ENCODE measurements at regions not wholly inside any gene's neighbourhood (a gene's known extent, or its start where the extent isn't known, plus 50 kb on each side); places are given as distances from the start of the nearest gene placed in this dataset.
"Not testable (repeated sequence)": the region's sequence is repeated elsewhere in the genome, so short reads cannot be mapped to it uniquely, and the experiment has no call there.

DNA sequence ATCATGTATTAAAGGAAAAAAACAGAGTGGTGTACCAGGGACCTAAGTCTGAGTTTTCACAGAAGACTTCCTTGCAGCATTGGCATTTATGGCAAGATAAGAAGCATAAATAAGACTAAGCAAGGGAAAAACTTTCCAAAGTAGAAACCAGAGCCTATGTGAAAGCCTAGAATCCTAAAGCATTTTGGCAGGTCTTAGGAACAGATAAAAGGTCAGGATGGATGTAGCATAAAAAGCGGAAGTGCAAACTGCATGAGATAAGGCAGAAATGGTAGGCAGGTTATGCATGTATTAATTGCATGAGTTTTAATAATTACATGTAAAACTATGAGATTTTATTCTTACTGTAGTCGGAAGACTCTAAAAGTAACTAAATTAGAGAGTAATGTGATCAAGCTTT, 596.5 kb downstream of the SUCLG1 start:
- DNase-seq = no peak

DNA sequence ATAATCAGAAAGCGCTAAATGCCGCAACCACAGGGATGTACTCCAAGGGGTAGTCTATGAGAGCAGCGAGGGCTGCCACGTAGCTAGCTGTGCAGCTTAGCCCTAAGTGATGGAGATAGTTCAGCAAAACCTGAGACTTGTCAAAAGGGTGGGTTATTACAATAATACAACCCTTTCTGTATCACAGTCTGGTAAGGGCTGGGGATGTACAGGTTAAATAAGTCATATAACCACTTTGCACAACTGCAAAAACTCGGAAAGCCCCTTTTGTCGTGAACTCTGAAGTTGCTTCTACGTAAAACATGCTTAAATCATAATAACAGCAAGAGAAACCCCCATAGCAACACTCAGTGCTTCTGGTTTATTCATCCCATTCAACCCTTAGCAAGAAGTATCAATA, 598.8 kb downstream of the SUCLG1 start:
- DNase-seq = no peak

DNA sequence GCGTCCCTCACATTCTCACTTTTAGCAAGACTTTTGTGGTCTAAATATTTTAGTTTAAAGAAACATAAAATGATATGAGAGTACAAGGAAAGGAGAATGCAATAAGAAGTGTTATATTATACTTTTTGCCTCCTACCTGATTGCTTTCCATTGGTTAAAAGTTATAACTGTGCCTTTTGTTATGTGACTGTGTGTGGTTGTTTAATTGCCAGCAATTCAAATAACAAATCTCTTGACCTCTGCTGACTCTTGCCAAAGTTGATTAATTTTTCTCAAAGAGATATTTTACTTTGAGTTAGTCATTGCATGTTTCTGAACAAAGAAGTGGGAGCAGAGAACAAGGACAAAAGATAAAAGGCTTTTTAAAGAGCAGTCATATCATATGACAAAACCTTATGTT, 599.5 kb downstream of the SUCLG1 start:
- no peak for DNase-seq

DNA sequence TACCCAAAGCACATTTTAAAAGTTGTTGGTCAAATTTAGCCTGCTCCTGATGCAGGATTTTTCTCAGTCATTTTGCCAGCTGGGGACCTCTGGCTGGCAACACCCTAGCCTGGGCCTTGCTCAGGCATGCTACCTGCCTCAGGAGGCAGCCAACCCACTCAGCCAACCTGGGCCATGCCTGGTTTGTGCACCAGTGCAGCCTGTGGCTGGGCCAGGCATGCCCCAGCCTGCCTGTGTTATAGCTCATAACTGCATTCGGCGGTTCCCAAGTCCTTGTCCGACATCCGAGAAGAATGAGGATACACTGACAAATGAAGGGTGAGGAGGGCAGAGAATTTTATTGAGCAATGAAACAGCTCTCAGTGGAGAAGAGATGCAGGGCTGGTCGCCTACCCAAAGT, 608.0 kb downstream of the SUCLG1 start:
- DNase-seq = no peak

DNA sequence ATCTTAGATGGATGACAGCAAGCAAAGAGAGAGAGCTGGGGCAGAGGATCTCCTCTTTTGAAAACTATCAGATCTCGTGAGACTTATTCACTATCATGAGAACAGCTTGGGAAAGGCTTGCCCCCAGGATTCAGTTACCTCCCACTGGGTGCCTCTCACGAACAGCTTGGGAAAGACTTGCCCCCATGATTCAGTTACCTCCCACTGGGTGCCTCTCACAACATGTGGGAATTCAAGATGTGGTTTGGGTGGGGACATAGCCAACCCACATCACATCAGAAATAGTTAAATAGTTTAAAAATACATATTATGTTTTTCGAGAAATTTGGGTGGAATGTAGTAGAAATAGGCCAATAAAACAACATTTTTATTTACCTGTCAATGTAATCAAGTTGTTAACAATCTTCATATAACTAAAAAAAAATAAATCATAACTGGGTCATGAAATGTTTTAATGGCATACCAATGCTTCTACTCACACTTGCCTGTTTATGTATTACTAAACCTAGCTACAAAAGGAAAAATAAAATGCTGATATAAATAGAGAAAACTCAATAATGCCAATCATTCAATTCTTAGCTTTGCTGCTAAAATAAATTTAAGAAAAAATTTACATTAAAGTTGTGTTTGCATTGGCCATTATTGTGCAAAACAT, 608.9 kb downstream of the SUCLG1 start:
- no peak for DNase-seq

DNA sequence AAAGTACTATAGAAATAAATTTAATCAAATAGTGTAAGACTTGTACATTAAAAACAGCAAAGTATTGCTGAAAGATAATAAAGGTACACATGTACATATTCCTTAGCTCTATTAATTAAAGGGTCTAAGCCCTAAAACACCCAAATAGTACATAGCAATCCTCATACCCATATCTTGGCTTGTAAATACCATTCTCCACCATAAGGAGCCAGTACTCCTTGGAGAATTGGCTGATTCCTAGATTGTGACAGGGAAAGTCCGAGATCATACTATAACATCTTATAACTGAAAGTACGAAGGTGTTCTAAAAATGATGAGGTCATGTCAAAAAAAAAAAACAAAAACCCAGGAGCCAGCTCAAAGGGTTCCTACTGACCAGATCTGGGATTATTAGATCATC, 614.6 kb downstream of the SUCLG1 start:
- no peak for DNase-seq

DNA sequence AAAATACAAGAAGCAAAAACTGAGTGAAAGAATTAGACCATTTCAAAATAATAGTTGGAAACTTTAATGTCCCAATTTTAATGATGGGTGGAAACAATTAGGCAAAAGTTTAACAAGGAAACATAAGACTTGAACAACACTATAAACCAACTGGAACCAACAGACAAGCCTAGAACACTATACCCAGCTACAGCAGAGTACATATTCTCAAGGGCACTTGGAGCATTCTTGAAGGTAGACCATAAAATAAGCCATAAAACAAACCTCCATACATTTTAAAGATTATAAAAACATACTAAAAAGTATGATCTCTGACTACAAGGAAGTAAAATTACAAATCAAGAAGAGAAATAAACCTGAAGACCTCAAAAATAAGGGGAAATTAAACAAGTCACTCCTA, 616.7 kb downstream of the SUCLG1 start:
- no peak for DNase-seq

DNA sequence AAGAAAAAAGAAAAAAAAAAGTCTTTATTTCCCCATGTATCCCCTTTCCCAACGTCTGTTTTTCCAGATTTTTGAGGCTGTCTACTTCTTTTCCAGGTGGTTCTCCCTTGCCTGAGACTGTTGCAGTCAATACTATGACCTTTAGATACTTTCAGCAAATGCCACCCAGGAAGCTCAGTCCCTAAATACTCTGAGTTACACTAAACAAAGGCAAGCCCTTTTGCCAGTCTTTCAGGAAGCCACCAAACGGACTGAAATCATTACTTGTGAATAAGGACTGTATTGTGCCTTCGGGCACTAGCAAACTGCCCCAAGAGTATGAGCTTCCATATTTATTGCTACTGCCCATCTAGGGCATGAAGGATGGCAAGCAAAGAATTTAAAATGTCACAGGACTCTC, 621.3 kb downstream of the SUCLG1 start:
- no peak for DNase-seq

DNA sequence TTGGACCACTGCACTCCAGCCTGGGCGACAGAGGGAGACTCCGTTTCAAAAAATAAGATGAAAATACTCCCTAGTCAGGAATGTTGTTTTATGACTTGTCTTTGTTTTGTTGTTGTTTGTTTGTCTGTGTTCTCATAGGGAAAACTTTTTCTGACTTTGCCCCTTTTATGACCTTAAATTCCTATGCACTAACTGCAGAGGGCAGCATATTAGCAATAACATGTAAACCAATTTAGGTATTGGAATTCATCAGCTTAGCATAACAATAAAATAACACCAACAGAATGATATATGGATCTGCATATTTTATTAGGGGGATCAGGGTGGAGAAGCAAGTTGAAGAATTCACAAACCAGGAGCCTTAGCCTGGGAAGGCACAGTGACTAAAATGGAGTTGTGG, 631.5 kb downstream of the SUCLG1 start:
- DNase-seq = no peak

DNA sequence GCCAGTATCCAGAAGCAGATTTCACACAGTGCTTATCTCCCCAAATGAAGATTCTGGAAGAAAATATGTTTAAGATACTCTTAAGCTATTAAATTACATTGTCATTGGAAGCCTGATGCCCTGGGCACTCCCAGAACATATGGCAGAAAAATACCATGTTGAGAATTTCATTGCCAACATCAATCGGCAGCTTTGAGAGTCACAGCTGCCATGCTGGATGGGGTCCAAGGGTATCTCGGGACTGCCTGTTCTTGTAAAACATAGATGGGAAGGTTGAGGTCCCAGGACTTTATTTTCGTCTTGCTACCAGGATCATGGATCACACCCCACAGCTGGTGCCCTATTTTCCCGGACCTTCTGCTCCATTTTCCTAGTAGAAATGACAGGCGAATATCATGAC, 632.5 kb downstream of the SUCLG1 start:
- no peak for DNase-seq

DNA sequence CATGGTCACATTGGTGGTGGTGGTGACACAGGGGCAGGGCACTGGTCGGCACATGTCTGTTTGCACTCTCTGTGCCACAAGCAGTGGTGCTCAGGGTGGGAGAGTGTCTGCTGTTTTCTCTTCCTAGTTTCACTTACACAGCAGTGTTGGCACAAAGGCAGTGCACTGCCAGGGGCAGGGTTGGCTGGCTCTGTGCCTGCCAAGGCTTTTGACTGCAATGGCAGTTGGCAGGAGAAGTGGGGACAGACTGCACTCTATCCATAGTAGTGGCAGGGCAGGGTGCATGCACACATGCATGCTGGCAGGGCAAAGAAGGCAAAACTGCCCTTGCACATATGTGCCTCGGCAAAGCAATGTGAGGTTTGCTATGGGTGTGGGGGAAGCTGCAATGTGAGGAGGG, 635.9 kb downstream of the SUCLG1 start:
- DNase-seq = no peak

DNA sequence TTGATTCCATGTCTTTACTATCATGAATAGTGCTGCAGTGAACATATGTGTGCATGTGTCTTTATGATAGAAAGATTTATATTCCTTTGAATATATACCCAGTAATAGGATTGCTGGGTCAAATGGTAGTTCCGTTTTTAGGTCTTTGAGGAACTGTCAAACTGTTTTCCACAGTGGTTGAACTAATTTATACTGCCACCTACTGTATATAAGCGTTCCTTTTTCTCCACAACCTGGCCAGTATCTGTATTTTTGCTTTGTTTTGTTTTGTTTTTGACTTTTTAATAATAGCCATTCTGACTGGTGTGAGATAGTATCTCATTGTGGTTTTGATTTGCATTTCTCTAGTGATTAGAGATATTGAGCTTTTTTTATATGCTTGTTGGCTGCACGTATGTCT, 641.6 kb downstream of the SUCLG1 start:
- no peak for DNase-seq

DNA sequence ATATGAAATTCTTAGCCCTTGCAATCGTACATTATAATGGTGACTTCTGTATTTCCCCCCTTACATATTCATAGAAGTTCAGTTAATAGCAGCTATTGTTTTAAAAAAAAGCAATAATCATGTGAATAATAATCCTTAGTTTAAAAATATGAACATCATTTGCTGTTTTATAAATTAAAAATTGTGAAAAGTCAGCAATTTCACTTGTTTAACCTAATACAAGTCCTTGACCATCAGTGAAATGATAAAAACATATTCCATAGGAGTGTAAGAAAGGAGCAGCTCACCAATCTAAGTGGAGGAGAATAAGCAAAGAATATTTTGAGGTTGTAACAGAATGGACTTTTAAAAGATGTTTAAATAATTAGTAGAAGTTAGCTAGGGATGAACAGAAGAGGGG, 650.2 kb downstream of the SUCLG1 start:
- DNase-seq = no peak

DNA sequence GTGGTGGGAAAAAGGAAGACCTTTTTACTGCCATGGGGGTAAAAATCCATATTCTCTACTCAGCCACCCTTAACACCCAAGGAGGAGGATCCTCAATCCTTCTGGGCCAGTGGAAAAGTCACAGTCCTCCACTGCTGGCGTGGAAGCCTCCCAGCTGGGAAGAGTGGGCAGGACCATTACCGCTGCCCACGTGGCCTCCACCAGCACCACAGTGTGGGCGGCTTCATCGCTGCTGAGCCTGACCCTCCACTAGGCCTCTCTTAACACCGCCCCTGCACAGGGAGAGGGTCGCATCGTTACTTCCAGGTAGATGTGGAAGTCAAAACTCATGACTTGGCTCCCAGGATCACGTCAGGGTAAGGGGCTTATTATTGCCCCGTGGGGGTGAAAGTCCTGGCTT, 656.5 kb downstream of the SUCLG1 start:
- DNase-seq = no peak

DNA sequence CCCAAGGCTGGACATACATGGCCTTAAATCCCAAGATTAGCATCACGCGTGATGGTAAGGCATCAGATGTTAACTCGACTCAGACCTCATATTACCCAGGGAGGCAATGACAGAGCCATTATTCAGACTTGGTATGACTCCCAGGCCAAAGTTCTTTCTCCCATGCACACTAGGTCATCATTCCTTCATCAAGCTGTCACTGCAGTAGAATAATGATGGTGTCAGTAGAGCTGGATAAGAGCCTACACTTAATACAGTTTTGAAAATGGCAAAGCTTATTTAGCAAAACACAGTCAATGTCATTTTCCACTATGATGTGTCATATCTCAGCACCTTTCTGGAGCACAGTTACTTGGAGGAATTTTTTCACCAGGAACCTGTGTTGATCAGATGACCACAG, 663.3 kb downstream of the SUCLG1 start:
- no peak for DNase-seq

DNA sequence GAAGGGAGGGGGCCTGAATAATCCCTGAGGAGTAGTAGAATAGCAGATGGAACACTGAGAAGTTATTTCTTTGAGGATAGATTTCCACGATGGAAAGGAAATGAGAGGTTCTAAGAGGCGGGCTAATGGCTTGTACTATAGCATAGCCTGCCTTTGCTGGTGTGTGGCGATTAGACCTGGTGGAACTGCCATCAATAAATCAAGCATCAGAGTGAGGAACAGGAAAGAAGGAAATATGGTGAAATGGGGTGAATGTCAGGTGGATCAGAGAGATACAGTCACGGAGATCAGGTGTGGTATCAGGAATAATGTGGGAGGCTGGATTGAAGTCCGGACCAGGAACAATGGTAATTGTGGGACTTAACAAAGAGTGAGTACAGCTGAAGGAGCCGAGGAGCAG, 668.6 kb downstream of the SUCLG1 start:
- DNase-seq = not testable (repeated sequence)

DNA sequence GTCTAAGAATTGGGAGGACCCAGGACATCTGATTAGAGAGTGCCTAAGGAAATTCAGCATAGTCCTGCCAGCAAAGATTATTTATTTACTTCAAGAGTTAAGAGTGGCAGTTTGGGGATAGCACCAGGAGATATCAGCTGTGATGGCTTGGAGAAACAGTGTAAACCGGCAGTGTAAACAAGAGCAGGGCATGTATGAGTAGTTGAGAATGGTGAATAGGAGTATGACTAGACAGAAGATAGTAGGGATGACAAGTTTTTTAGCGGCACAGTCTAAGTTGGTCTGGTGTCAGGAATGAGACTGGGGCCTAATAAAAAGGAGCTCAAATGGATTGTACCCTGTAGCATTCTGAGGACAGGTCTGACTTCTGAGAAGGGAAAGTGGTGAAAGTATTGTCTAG, 669.4 kb downstream of the SUCLG1 start:
- DNase-seq = not testable (repeated sequence)

DNA sequence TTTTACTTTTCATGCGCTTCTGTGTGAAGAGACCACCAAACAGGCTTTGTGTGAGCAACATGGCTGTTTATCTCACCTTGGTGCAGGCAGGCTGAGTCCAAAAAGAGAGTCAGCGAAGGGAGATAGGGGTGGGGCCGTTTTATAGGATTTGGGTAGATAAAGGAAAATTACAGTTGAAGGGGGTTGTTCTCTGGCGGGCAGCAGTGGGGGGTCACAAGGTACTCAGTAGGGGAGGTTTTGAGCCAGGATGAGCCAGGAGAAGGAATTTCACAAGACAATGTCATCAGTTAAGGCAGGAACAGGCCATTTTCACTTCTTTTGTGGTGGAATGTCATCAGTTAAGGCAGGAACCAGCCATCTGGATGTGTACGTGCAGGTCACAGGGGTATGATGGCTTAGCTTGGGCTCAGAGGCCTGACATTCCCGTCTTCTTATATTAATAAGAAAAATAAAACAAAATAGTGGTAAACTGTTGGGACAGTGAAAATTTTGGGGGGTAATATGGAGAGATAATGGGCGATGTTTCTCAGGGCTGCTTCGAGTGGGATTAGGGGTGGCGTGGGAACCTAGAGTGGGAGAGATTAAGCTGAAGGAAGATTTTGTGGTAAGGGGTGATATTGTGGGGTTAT, 670.0 kb downstream of the SUCLG1 start:
- DNase-seq = not testable (repeated sequence)

DNA sequence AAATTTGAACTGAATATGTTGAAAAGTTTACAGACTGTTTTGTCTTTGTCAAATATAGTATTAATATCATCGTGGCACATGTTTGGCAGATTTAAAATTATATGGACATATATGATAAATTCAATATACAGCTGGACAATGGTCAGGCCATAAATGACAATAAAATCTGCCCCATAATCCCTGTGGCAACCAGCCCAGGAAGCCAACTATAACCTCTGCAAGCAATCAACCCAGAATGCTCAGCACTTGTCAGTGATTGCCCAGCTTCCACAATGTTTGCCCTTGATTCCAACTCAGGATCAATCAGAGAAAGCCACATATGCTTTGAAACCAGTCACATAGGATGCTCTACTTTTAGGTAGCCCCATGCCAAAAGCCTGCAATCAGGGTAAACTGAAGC, 671.9 kb downstream of the SUCLG1 start:
- no peak for DNase-seq

DNA sequence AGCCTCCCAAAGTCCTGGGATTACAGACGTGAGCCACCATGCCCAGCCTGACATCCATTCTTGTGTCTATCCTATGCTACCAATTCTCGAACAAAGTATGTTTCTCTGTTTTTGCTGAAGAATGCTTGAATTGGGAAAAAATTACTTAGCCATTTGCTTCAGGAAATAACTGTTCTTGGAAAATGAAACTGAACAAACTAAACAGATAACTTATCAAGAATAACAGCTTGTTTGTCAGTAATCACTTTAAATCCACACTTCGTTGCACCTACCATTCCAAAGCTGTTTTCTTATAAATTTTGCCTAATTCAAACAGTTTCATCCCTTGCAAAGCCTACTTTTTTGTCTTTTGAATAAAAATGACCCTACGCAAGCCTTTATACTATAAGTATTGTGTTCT, 672.9 kb downstream of the SUCLG1 start:
- DNase-seq = no peak

DNA sequence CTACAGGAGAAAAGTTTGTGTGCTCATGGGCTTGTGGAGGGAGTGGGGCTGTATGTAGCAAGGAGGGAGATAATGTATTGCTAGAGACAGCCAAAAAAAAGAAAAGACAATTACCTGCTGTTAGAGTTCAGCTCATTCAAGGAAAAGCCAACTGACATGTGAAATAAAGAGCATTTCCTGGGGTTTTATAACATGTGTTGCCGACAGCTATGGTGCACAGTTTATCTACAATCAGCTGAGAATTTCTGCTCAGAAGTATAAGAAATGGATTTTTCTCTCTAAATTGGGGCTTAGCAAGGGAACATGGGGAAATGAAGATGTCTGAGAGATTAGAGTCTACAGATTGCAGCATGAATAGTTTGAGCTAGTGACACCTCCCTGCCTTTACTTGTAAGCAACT, 674.1 kb downstream of the SUCLG1 start:
- no peak for DNase-seq

DNA sequence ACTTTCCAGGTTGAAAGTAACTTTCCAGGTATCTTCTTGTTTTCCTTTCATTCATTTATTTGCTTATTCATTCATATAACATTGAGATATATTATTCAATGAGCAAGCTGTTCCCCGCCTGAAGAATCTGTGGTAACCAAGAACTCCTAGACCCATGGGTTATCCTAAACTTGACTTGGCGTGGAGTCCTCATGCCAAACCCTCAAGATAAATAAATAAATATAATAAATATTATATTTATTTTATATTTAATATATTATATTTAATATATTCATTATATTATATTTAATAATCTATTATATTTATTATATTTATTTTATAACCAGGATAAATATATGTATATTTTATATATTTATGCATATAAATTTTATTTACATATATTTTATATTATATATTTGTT, 674.8 kb downstream of the SUCLG1 start:
- DNase-seq = no peak

DNA sequence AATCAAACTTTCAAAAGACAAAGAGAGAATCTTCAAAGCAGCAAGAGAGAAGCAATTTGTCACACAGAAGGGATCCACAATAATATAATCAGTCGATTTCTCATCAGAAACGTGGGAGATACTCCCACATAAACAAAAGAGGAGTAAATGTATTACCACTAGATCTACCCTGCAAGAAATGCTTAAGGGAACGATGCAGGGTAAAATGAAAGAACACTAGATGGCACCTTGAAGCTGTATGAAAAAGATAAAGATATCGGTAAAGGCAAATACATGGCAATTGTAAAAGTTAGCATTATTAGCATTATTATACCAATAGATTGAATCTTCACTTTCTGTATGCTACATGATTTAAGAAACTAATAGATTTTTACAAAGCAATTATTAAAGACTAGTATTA, 677.0 kb downstream of the SUCLG1 start:
- no peak for DNase-seq

DNA sequence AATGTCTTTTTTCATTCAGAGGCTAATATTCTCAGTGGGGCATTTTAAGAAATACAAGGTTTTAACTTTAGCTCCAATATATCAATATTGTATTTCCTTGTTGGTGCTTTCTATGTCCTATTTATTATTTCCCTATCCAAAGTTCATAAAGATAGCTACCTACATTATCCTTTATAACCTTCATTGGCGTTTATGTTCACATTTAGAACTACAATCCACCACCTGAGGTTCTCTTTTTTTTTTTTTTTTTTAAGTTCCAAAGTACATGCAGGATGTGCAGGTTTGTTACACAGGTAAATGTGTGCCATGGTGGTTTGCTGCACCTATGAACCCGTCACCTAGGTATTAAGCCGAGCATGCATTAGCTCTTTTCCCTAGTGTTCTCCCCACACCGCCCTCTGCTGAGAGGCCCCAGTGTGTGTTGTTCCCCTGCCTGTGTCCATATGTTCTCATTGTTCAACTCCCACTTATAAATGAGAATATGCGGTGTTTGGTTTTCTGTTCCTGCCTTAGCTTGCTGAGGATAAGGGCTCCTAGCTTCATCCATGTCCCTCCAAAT, 694.6 kb downstream of the SUCLG1 start:
- no peak for DNase-seq

DNA sequence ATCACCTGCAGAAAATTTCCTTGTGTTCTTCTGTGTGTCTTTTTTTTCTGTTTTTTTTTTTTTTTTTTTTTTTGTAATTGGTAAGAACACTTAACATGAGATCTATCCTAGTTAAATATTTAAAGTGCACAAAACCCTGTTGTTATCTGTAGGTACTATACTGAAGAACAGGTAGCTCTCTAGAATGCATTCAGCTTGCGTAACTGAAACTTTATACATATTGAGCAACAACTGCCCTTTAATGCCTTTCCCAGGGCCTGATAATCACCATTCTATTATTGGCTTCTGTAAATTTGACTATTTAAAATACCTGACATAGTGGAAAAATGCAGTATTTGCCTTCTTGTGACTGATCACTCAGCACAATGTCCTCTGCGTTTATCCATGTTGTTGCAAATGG, 701.8 kb downstream of the SUCLG1 start:
- no peak for DNase-seq
